Stimulated activated CD8-positive, alpha-beta memory T cell treated with anti-CD3 and anti-CD28 coated beads, Interleukin-4, amount 100 ng/mL, for 1 hour (primary cell): ENCODE measurements at regions not wholly inside any gene's neighbourhood (a gene's known extent, or its start where the extent isn't known, plus 50 kb on each side); places are given as distances from the start of the nearest gene placed in this dataset.
"Not testable (repeated sequence)": the region's sequence is repeated elsewhere in the genome, so short reads cannot be mapped to it uniquely, and the experiment has no call there.

Experiments
- DNase-seq, 2 donors: peaks; one replicate each; pipeline ENCODE4 v3.0.0-alpha.2; 2020; ENCODE audit warnings: low read depth in 2 of 2, low spot score in 1 of 2

GRCh38 chr3:188972310-188972709 is 199.5 kb upstream of the TPRG1 start:
- DNase-seq: no peak

GRCh38 chr3:188974856-188975599 is 196.7 kb upstream of the TPRG1 start:
- no peak for DNase-seq

- no peak for DNase-seq
Observed at GRCh38 chr3:188975600-188976314, 196.0 kb upstream of the TPRG1 start.

- DNase-seq: no peak
Observed at GRCh38 chr3:188976407-188976806, 195.4 kb upstream of the TPRG1 start.

- DNase-seq: no peak
Observed at GRCh38 chr3:188978421-188979171, 193.2 kb upstream of the TPRG1 start.

- DNase-seq: no peak
Observed at GRCh38 chr3:188979248-188979647, 192.5 kb upstream of the TPRG1 start.

- no peak for DNase-seq
Observed at GRCh38 chr3:188979669-188980310, 192.0 kb upstream of the TPRG1 start.

GRCh38 chr3:188993181-188993580 is 178.6 kb upstream of the TPRG1 start:
- DNase-seq: no peak

GRCh38 chr3:189001559-189001958 is 170.2 kb upstream of the TPRG1 start:
- DNase-seq: no peak

- DNase-seq: no peak
Observed at GRCh38 chr3:189003410-189003809, 168.4 kb upstream of the TPRG1 start.

- DNase-seq: no peak
Observed at GRCh38 chr3:189013224-189013888, 158.4 kb upstream of the TPRG1 start.

GRCh38 chr3:189014526-189014925 is 157.2 kb upstream of the TPRG1 start:
- no peak for DNase-seq

- DNase-seq: not testable (repeated sequence)
Observed at GRCh38 chr3:189022576-189023466, 148.9 kb upstream of the TPRG1 start.

GRCh38 chr3:189025866-189026265 is 145.9 kb upstream of the TPRG1 start:
- DNase-seq: no peak

- DNase-seq: no peak
Observed at GRCh38 chr3:189027626-189028155, 144.1 kb upstream of the TPRG1 start.

GRCh38 chr3:189038773-189039745 is 132.7 kb upstream of the TPRG1 start:
- DNase-seq: no peak

GRCh38 chr3:189040656-189041335 is 131.0 kb upstream of the TPRG1 start:
- no peak for DNase-seq
